HL-60/S4 (cell line): ENCODE measurements at regions not wholly inside any gene's neighbourhood (a gene's known extent, or its start where the extent isn't known, plus 50 kb on each side); places are given as distances from the start of the nearest gene placed in this dataset.

Experiments
- in situ Hi-C: fragments of 300-500 bp; cut with MboI; formaldehyde crosslinking; loops from 2 replicates; pipeline ENCODE4 v1.14.3; 2022; ENCODE audit warnings: low sequenced_read_pairs

DNA sequence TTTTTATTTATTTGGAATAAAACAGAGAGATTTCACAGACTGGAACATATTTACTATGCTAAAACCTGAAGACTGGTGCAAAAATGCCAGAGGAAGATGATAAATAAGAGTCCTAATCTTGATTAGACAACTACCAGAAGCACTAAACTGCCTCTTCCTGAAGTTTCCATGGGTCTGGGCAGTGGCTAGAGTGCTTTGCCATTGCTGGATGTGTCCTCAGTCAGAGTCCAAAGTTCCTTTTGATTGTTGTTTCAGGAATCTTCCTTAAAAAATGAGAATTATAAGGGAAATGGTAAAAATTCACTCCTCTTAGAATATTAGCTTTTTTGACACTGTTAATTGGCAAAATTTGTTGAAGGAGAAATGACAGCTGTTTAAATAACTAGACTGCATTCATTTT lies 86.3 kb upstream of the AHR start:
- in situ Hi-C loops = no loop called here

DNA sequence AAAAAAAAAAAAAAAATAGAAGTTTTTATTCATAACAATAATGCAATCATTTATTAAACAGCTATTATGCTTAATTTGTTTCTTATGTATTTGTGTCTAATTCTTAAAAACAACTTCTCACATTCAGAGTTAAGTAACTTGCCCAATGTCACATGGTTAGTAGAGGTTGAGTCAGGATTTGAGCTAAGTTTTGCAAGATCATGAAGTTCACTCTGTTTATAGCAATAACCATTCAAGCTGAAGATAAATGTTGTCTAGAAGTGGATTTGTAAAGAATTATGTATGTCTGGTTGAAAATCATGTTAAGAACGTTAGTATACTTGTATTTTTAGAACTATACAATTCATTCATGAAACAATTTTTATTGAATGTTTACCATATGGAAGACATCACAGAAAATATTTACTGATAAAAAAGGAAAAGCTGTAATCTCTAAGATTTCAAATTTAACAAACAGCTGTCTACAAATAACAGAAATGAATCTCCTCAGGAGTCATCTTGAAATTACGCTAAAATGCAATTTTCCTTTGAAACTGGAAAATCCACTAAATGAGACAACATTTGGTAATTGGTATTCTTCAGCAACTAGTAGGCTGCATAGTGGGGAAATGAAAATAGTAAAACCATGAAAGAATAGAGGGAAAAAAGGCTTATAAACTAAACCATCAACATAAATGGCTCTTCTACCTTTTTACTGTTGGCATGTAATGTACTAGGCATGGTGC lies 70.5 kb upstream of the AHR start:
- in situ Hi-C loops = no loop called here

DNA sequence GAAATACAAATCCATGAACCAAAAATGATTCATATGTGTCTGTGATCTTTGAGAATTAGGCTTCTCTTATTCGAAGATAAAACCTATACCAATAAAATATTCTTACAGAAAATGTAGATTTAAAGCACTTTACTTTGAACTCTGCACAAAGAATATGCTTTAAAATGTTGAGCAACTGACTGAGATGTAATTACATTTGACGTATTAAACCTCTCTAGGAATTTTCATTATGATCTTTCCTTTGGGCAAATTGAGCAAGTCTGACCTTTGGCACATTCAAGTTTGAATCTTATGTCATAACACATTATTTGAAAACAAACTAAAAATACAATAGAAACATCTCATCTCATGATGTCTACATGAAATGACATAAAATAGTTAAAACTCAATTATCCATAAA lies 69.2 kb upstream of the AHR start:
- in situ Hi-C loops = no loop called here

DNA sequence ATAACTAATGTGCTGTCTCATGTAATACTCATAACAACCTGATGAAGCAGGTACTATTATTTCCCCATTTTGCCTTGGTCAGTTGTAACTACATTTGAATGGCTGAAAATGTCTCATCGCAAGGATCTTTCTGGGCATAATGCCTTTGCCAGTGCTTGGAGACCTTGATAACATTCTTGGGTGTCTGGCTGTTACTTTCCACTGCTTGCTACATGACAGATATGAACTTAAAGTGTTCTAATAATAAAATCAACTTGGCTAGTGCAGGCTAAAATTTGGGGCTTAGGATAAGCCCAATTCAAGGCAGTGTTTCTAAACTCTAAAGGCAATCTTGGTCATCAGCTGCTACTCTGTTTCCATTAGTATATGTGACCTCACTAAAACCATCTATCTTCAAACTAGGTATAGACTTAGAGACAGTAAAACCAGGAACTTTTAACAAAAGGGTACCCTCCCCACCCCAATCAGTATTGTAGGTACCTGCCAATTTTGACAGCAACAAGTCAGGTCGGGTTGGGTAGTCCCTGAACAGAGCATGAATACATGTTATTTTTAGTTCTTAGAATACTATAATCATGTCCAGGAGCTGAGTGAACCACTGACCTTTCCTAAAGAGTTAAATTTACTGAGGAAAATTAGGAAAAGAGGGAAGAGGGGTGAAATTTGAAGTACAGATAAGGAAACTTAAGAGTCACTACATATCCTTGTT lies 68.2 kb upstream of the AHR start:
- in situ Hi-C loops = no loop called here

DNA sequence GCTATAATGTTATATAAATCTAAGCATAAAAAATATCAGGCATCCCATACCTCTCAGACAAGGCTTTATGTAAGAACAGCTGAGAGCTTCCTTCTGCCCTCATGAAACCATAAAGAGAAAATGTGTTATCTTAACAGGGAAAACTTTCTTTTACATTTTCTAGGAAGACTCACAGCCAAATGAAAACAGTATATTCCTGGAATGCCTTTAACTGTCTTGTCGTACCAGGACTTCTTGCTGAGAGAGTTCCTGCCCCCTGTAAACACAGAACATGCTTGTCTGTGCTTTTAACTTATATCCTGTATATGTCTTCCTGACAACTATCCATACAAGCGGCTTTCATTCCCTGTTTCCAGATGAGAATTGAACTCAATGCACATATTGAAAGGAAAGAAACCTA lies 64.8 kb upstream of the AHR start:
- in situ Hi-C loops = no loop called here

DNA sequence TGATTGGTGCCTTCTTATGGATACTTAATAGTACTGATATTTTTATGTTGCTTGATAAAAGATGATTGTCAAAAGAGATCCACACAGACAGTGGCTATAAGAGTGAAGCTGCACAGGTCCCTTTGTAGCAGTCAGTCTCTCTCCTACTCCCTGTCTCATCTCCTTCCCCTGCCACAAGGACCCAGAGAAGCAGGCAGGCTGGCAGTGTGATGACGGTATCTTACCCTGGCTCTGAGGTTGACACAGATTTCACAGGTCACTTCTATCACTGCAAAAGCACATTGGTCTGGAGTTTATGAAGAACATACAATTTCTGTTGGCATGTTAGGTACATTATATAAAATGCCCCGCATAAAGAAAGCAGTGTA lies 64.4 kb upstream of the AHR start:
- in situ Hi-C loops = no loop called here

DNA sequence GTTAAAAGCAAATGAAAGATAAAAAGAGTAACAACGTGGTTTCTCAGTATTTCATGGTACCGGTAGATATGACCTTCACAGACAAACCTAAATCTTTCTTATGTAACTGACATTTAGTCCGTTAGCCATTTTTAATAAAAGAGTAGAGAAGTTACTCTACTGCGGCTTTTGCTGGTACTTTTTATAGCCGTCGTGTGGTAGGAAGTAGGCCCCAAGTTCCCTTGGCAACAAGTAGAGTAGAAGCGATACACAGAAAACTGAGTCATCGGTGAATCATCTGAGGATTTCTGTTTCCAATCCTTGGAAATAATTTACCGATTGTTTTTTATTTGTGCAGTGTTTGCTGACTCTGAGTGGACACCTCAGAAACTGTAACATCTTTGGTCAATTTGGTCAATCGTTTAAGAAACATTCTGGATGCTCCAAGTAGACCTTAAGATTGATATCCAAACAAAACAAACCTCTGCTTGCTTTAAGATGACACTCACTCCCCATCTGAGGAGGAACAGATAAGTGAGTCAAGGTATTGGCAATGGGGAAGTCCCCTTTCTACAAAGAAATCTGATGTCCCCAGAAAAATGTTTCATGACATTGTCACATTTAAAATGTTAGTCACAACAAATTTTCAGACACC lies 63.9 kb upstream of the AHR start:
- in situ Hi-C loops = no loop called here

DNA sequence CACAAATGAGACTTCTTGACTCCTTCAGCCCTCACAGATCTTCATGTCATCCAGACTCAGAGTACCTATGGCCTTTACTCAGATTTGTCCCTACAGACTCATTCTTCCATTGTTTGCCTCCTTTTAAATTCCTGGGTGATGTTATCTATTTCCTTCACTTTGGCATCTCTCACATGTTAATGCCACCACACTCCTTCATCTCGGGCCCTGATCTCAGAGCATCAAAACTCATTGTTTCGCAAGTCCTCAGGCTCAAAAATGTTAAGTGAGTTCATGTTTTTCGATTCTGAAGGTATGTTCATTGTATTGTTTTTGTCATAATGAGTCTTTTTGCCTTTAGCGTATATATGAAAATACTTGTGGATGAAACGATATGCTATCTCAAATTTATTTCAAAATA lies 62.3 kb upstream of the AHR start:
- in situ Hi-C loops = no loop called here

DNA sequence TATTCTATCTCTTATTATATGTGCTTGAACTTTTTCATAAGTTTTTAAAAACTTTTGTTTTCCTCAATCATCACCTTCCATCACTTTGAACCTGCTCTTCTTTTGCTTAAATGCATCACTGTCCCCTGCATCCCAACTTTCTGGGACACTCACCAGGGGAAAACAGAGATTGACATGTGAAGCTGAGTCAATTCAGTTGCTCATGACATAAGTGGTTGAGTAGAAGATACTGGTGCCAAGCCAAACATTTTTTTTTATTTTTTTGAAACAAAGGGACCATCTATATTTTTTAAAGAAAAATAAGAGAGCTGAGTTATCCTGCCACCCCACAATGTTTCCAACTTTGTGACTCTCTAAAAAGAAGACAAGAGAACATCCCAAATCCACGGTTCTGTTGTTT lies 61.8 kb upstream of the AHR start:
- in situ Hi-C loops = no loop called here

DNA sequence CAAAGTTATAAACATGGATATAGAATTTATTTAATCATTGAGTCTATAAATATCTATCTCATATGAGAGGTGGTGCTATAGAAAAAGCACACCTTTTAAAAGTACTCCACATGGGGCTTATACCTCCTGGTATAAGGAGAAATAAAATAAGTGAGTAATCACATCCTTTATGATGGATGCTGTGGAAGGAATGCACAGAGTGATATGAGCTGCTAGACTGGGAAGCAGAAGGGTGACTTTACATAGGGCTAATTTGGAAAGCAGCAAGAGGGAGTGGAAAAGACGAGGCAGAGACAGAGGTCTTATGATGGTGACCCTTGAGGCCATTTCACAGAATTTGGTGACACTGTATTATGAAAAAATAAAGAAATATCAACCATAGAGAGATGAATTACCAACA lies 59.4 kb upstream of the AHR start:
- in situ Hi-C loops = no loop called here

DNA sequence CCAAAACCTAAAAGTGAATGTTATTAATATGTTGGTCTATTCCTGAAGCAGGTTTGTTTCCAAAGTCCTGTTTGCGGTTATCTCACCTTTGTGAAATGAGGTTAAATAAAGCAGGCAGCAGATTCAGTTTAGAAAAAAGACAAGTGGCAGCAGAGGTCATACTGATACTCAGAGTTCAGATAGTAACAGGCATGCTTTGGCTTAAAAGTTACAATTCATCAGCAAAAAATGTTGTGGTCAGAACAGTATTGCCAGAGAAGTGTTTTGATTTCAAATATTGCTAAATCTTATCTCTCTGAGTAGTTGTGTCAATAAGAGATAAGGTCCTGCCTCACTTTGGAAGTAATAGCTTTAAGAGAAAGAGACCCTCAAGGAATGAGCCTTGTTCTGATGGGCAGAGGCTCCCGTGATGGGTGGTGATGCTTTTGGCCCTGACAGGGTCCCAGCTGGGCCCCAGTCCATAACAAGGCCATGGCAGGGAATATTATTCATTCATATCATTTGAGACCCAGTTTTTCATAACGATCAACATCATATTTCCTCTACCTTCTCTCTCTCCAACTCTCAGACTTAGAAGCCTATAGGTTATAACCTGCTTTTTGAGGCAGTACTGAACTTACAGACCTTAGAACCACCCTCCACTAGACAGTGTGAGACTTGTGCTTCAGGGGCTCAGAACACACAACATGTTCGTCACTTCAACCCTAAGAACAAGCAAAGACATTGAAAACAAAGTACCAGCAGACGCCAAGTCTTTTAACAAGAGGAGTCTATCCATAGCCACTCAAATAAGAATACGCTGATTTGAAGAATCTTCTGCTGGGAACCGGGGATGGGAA lies 58.5 kb upstream of the AHR start:
- in situ Hi-C loops = no loop called here

DNA sequence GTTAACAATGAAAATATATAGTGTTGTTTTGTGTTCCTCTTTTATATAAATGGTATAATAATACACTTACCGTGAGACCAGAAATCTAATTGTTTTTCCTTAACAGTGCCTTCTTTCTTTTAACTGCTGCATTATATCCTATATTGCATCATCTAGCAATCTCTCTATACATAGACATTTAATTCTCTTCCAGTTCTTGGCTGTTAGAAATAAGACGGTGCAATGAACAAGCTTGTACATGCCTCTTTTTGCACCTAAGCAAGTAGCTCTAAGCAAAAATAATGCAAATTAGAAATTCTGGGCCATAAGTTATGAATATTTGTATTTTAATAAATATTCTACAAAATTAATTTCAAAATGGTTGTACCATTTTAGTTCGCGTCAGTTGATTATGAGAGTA lies 55.9 kb upstream of the AHR start:
- in situ Hi-C loops = no loop called here

DNA sequence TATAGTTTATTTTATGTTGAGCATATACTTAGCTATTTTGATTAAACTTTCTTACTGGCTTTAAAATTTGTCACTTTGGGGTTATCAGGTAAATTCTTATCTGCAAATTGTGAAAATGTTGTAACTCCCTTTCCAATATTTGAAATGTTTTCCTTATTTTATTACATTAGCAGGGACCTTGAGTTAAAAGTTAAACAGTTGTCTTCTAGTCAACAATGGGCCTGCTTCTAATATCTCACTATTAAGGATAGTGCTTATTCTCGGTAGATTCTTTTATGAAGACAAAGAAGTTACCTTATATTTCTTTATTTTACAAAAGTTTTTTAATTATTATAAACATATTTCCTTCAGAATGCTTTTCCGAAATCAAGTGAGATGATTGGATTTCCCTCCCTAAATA lies 53.7 kb upstream of the AHR start:
- in situ Hi-C loops = no loop called here

DNA sequence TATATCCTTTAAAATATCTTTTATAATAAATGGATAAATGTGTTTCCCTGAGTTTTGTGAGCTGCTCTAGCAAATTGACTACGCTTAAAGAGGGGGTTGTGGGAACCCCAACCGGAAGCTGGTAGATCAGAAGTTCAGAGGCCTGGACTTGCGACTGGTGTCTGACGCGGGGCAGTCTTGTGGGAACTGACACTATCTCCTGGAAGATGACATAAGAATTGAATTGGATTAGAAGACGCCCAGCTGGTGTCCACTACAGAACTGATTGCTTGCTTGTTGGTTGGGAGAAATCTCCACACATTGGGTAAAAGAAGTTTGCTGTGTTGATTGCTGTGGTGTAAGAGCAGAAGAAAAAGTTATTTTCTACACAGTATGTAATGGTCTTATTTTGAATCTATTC lies 51.1 kb upstream of the AHR start:
- in situ Hi-C loops = no loop called here

DNA sequence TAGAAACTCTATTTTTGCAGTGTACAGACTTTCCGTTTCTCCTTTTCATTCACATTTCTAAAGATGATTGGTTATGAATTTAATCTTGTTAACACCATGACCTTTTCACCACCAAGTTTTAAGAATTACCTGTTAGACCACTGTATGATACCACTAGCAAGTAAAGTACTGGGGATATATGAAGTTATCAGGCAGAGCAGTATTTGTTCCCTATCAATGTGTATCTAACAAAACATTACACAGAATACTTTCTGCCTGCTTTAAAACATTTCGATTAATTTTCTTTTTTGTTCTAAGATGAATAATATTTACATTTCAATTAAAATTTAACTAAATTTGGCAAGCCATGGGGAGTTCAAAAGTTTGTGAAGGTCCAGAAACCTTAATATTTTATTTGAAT lies 49.9 kb upstream of the AHR start:
- in situ Hi-C loops = no loop called here
